Liver (tissue), 7 donors: ENCODE measurements at regions not wholly inside any gene's neighbourhood (a gene's known extent, or its start where the extent isn't known, plus 50 kb on each side); places are given as distances from the start of the nearest gene placed in this dataset.
A peak's percentile ranks its signal among the peaks of the same experiment; 100 is the strongest.

Experiments
- DNase-seq: peaks from one replicate; pipeline ENCODE4 v3.0.0-alpha.2; 2017; ENCODE audit warnings: low spot score
- H3K27ac ChIP-seq, 2 donors: one replicate each; pipeline ENCODE4 v1.7.0; 2013; ENCODE audit warnings: inconsistent platforms in 2 of 2, low read length in 2 of 2, control low read depth in 1 of 2, low read depth in 1 of 2, mild to moderate bottlenecking in 1 of 2
- H3K27me3 ChIP-seq, 4 donors: one replicate each; pipeline versions ENCODE4 v1.6.1 to v1.7.0; 2013; ENCODE audit warnings: low read length in 3 of 4, inconsistent platforms in 1 of 4, mild to moderate bottlenecking in 1 of 4, moderate library complexity in 1 of 4; ENCODE audit not compliant: control insufficient read depth in 4 of 4, insufficient read depth in 4 of 4
- H3K36me3 ChIP-seq, 4 donors: one replicate each; pipeline versions ENCODE4 v1.6.1 to v1.7.0; 2013; ENCODE audit warnings: low read length in 3 of 4, mild to moderate bottlenecking in 3 of 4, low read depth in 1 of 4, moderate library complexity in 1 of 4; ENCODE audit not compliant: control insufficient read depth in 4 of 4, insufficient read depth in 3 of 4
- H3K4me1 ChIP-seq, 4 donors: one replicate each; pipeline versions ENCODE4 v1.6.1 to v1.7.0; 2013; ENCODE audit warnings: low read length in 3 of 4, mild to moderate bottlenecking in 3 of 4, moderate library complexity in 1 of 4; ENCODE audit not compliant: control insufficient read depth in 4 of 4, insufficient read depth in 4 of 4
- H3K4me3 ChIP-seq, 3 donors: one replicate each; pipeline versions ENCODE4 v1.6.1 to v1.7.0; 2013; ENCODE audit warnings: low read length in 3 of 3, control low read depth in 1 of 3, low read depth in 1 of 3, mild to moderate bottlenecking in 1 of 3
- H3K9ac ChIP-seq, 2 donors: one replicate each; pipeline ENCODE4 v1.7.0; 2013; ENCODE audit warnings: low read length in 2 of 2, mild to moderate bottlenecking in 2 of 2, moderate library complexity in 2 of 2, control low read depth in 1 of 2, low read depth in 1 of 2
- H3K9me3 ChIP-seq, 4 donors: one replicate each; pipeline versions ENCODE4 v1.6.1 to v1.7.0; 2013; ENCODE audit warnings: low read length in 3 of 4; ENCODE audit not compliant: control insufficient read depth in 4 of 4
- FOXA1 ChIP-seq: IDR thresholded peaks from 2 replicates; pipeline ENCODE4 v1.6.1; 2016; ENCODE audit warnings: antibody characterized with exemption
- FOXA2 ChIP-seq: IDR thresholded peaks from 2 replicates; pipeline ENCODE4 v1.6.1; 2016; ENCODE audit warnings: antibody characterized with exemption
- HNF4A ChIP-seq, 2 donors: conservative IDR thresholded peaks; 2 replicates each; pipeline ENCODE4 v1.6.1; 2016; ENCODE audit warnings: antibody characterized with exemption in 2 of 2, mild to moderate bottlenecking in 2 of 2
- JUND ChIP-seq, 2 donors: IDR thresholded peaks; 2 replicates each; pipeline ENCODE4 v1.6.1; 2016; ENCODE audit warnings: antibody characterized with exemption in 2 of 2
- MAX ChIP-seq: IDR thresholded peaks from 2 replicates; pipeline ENCODE4 v1.6.1; 2016; ENCODE audit warnings: antibody characterized with exemption
- NR2F2 ChIP-seq: IDR thresholded peaks from 2 replicates; pipeline ENCODE4 v1.6.1; 2016; ENCODE audit warnings: antibody characterized with exemption
- RAD21 ChIP-seq, 2 donors: IDR thresholded peaks; 2 replicates each; pipeline ENCODE4 v1.6.1; 2016; ENCODE audit warnings: antibody characterized with exemption in 2 of 2, mild to moderate bottlenecking in 2 of 2
- REST ChIP-seq: IDR thresholded peaks from 2 replicates; pipeline ENCODE4 v1.6.1; 2016; ENCODE audit warnings: antibody characterized with exemption, mild to moderate bottlenecking
- RXRA ChIP-seq, 2 donors: IDR thresholded peaks; 2 replicates each; pipeline ENCODE4 v1.6.1; 2017 to 2018; ENCODE audit warnings: antibody characterized with exemption in 2 of 2, mild to moderate bottlenecking in 1 of 2
- TAF1 ChIP-seq: conservative IDR thresholded peaks from 2 replicates; pipeline ENCODE4 v1.6.1; 2016; ENCODE audit warnings: antibody characterized with exemption, mild to moderate bottlenecking
- YY1 ChIP-seq: IDR thresholded peaks from 2 replicates; pipeline ENCODE4 v1.6.1; 2016; ENCODE audit warnings: antibody characterized with exemption, mild to moderate bottlenecking
- WGBS: extraction: QIAGEN DNeasy Blood & Tissue Kit; methylation state at CpG from one replicate; pipeline ENCODE4 v1.1.7; 2013; 5-methylcytosine and 5-hydroxymethylcytosine counted together
- donor health status: healthy.
- donor health status: healthy.
- donor health status: healthy.
- donor health status: healthy.

GRCh38 chr1:234670967-234671626, 61.1 kb upstream of the IRF2BP2 start:
- peaks cover 2 to 11% (median 4%) of the 10 kb centered on the region in 4 donors for H3K4me1 ChIP-seq
- H3K4me3 ChIP-seq: no peak overlapping the region
- peak overlapping the region in 1 of 2 donors; percentile 34 for H3K9ac ChIP-seq
- H3K27me3 ChIP-seq: no peaks in the 10 kb centered on the region
- no peaks in the 10 kb centered on the region for H3K36me3 ChIP-seq
- DNase-seq: no peak
- 43% methylated on average over 10 of the region's 10 CpGs for WGBS
- H3K9me3 ChIP-seq: no peaks in the 10 kb centered on the region
- H3K27ac ChIP-seq: peak overlapping the region; percentile 43 to 62
- TF ChIP-seq NR2F2 (no peak), HNF4A (conservative IDR thresholded peaks at IDR 0.05) (peak in 1 of 2 donors; percentile 38), MAX (peak; percentile 47), TAF1 (no peak), JUND (IDR thresholded peaks at IDR 0.05) (peak in 1 of 2 donors; percentile 53), REST (peak; percentile 44), YY1 (peak; percentile 86), RAD21 (IDR thresholded peaks at IDR 0.05) (peak; percentile 42), RXRA (IDR thresholded peaks at IDR 0.05) (peak in 1 of 2 donors; percentile 34), FOXA2 (peak; percentile 73)

- 97% methylated on average over 1 of the region's 1 CpG for WGBS
- TF ChIP-seq MAX: no peak
- no peak for TF ChIP-seq RXRA (IDR thresholded peaks at IDR 0.05)
- Histone ChIP-seq H3K4me1 (peaks cover 2 to 7% (median 4%) of the 10 kb centered on the region in 4 donors), H3K4me3 (no peak overlapping the region), H3K27me3 (no peaks in the 10 kb centered on the region), H3K9ac (no peak overlapping the region), H3K27ac (no peak overlapping the region), H3K36me3 (no peaks in the 10 kb centered on the region), H3K9me3 (no peaks in the 10 kb centered on the region)
- DNase-seq: no peak
These were observed 59.5 kb upstream of the IRF2BP2 start for GRCh38 chr1:234669499-234669898.

GRCh38 chr1:234668577-234668955, 58.6 kb upstream of the IRF2BP2 start:
- H3K27ac ChIP-seq: no peak overlapping the region
- H3K4me3 ChIP-seq: no peak overlapping the region
- H3K9me3 ChIP-seq: no peaks in the 10 kb centered on the region
- H3K27me3 ChIP-seq: no peaks in the 10 kb centered on the region
- TF ChIP-seq FOXA1 (no peak), FOXA2 (no peak), MAX (no peak), NR2F2 (no peak)
- H3K4me1 ChIP-seq: peaks cover 2 to 7% (median 4%) of the 10 kb centered on the region in 4 donors
- no peaks in the 10 kb centered on the region for H3K36me3 ChIP-seq
- no peak overlapping the region for H3K9ac ChIP-seq
- 92% methylated on average over 5 of the region's 5 CpGs for whole genome bisulfite sequencing
- no peak for DNase-seq
